EL (cell line): ENCODE measurements at regions not wholly inside any gene's neighbourhood (a gene's known extent, or its start where the extent isn't known, plus 50 kb on each side); places are given as distances from the start of the nearest gene placed in this dataset.
"Not testable (repeated sequence)": the region's sequence is repeated elsewhere in the genome, so short reads cannot be mapped to it uniquely, and the experiment has no call there.

Experiments used
- DNase-seq: peaks from one replicate; pipeline ENCODE4 v3.0.0-alpha.2; 2016

DNA sequence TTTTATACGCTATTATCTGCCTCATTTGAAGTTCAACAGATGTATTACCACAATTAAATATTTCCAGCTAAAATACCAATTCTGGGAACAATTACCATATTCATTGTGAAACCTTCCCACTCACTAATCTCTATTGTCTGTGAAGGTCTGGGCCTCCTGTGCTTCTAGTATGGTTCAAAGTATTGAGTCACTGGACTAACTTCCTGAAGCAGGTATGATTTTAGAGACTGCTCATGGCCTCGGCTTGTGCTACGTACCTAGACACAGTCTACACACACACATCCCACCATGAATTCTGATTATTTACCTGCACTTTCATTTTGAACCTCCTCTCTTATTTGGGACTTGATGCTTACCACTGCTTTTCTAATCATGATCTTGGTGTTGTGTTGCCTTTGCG is 180.7 kb upstream of the EPHA4 start:
- no peak for DNase-seq

DNA sequence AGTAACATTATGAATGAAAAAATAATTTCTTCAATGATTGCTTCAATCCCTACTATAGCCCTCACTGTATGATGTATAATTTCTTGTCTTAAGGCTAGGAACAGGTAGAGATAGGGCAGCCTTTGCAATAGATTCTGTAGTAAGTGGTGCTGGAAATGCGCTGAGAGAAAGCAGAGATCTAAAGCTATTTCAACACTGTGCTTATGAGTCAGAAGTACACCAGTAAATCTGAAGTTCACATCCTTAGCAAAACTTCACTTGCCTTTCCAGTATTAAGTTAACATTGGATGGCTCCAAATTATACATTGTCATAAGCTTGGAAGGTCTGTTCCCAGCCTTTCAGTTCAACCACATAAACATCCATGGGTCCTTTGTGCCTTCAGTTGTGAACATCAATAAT is 178.2 kb upstream of the EPHA4 start:
- DNase-seq: no peak

DNA sequence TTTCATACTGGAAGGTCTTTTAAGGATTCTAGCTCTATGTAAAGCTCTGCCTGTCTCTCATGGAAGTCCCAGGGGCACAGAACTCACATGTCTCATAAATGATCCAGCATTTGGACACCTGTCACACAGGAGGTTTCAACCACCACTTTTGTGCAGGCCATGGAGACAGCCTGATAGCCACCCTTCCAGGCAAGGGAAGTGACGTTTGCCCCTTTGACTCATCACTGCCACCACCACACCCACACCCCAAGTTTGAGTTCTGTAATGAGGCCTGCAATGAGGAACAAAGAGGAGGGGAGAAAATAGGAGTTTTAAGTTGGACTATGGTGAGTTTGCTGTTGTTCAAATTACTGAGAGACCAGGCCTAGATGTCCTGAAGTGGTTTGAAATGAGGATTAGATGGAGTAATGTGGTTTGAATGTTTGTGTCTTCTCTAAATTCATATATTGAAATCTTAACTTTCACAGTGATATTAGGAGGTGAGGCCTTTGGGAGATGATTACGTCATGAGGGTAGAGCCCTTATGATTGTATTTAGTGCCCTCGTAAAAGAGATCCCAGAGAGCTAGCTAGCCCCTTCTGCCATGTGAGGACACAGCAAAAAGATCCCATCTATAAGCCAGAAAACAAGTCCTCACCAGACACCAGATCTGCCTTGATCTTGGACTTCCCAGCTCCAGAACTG is 175.3 kb upstream of the EPHA4 start:
- DNase-seq: no peak

DNA sequence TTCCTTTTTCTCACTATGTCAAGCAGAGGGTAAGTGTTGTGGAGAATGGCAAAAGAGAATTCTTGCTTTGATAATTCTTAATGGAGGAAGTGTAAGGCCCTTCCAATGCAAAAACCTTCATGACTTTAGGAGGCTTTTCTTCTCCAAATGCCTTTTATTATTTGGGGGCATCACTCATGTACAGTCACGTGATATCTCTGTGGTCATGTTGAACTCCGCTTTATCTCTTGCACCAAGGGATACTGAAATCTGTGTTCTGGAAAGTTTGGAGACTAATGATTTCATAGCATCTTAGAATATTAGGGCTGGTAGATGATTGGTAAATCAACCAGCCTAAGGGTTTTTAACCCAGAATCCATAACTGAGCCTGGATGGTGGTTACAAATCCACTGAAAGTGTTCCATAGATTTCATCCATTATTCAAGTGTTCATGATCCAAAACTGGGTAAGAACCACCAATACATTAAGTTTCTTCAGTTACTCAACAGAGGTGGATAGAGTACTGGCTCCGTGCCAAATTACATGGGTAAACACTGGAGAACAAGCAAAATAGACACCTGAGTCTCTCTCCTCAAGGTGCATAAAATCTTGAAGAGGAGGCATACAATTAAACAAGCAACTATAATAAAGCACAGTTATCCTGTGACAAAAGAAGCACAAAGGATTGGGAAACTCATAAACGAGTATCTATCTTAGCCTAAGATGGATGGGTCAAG is 169.6 kb upstream of the EPHA4 start:
- no peak for DNase-seq

DNA sequence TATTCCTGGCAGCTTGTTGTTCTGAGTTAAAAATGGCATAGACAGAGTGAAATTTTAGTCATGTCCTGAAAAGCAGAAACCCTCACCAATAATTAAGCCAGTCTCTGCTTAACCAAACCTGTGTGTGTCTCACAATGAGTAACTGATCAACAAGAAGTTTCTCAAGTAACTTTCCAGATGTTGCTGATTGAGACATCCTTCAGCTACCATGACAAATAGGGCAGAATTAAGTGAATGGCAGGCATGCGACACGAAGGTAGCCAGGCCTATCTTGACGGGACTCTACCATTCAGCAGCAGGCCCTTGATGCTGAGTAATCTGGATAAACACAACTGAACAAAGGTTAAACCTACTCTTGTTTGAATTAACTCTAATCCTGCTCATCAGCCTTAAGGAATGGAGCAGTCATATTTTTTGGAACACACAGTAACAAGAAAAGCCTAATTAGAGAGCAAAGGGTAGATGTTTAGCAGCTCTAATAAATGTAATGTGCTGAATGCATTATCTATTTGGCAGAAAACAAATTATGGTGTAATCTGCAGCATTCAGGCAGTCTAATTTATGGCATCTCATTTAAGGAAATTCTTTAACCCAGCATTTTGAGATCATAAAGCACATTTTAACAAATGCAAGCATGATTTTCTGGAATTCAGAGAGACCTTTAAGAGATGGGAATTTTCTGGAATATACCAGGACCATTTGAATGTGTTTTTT is 159.5 kb upstream of the EPHA4 start:
- DNase-seq: no peak

DNA sequence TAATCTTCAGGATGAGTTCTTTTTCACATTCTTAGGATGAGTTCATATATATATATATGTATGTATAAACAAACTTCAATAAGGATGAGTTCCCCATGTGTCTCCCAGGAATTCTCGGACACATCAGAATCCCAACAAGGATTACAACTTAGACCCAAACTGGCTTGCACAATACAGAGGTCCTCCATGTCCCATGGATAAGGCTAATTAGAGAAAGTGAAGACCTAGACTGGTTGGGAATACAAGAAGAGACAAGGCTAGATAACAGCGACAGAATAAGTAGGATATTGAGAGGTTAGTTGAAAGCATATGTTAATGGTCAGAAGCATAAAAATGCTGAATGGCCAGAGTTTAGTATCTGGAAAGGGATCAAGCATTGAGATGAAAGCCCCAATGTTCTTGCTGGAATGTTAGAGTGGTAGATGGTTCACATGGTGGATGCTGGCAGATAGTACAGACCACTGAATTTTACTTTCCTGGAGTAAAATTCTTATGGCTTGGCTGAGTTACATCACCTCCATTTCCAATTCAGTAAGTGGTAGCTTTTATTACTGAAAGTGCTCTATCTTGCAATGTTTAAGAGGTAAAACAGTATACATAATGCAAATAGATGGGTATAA is 154.9 kb upstream of the EPHA4 start:
- DNase-seq: no peak

DNA sequence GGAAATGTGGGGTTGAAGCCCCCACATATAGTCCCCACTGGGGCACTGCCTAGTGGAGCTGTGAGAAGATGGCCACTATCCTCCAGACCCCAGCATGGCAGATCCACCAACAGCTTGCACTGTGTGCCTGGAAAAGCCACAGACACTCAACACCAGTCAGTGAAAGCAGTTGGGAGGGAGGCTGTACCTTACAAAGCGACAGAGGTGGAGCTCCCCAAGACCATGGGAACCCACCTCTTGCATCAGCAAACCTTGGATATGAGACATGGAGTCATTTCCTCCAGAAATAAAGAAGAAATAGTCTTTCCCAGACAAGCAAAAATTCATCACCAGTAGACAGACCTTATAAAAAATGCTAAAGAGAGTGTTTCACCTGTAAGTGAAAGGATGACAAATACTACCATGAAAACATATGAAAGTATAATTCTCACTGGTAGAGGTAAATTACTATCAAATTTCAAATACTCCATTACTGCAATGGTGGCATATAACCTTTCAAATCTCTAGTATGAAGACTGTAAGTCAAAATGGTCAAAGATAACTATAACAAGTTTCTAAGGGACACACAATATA is 152.6 kb upstream of the EPHA4 start:
- DNase-seq: no peak

DNA sequence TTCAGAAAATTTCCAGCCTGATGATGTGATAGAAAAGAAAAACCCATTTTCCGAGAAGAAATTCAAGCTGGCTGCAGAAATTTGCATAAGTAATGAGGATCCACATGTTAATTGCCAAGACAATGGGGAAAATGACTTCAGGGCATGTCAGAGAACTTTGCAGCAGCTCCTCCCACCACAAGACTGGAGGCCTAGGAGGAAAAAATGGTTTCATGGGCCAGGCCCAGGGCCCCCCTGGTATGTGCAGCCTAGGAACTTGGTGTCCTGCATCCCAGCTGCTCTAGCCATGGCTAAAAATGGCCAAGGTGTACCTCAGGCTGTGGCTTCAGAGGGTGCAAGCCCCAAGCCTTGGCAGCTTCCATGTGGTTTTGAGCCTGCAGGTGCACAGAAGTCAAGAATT is 152.0 kb upstream of the EPHA4 start:
- DNase-seq: not testable (repeated sequence)

DNA sequence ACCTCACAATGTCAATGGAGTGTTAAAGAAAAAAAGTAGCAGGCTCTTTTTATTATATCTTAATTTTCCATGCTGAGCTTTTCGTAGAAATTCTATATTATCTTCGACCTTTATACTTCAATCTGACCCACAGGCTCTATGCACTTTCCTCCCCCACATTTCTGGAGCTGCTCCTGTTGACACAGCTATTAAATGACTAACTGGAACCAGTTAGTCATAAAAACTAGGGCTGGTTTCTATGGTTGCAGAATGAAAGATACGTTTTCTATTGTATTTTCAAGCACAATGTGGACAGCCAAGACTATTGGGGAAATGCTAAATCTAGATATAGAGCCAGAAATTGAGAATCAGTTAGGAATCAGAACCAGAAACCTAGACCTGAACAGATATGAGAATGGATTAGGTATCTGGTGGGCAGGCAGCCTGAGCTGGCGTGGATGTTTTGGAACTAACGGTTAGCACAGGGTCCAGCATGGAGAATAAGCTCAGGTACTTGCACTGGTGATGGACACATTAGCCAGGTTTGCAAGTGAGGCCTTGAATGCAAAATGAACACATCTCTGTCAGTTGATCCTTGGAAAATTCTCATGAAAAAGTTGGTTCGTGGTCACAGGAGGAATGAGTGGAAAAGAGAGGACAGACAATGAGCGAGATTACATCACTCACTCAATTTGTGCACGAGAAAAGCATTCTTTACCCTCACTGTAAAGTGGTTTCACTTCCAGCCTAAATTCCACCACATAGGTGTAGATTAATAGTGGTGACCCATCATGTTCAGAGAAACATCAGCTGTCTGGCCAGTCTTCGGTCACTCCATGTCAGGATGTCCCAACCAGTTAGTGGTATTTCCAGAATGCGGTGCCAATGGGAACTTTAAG is 144.6 kb upstream of the EPHA4 start:
- peak; percentile 43 for DNase-seq

DNA sequence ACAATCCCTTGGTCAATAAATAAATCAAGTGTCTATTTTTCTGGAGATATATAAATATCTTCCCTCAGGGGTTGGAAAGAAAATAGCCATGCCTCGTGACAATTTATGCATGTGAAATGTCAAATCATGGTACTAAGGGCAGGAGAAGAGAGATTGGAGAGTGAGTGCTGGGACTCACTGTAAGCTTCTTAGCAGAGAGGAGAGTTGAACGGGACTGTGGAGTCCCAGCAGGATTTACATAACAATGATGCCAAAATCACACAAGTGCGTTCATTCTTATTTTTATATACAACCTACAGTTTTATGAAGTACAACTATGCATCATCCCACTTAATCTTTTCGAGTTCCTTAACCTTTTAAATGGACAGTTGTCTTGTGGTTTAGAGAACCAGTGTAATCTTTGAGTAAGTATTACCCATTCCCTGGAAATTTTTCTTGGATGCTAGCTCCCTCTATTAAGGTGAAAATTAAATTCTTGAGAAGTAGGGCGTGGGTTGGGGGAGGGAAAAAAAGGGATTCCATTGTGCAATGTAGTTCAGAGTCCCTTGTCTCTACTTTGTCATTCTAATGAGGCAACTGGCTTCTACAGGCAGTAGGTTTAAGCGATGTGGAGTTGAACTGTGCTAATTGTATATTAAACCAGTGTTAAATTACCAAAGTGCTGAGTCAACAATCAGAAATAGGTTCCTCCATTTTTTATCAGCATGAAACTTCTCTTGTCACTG is 143.6 kb upstream of the EPHA4 start:
- no peak for DNase-seq

DNA sequence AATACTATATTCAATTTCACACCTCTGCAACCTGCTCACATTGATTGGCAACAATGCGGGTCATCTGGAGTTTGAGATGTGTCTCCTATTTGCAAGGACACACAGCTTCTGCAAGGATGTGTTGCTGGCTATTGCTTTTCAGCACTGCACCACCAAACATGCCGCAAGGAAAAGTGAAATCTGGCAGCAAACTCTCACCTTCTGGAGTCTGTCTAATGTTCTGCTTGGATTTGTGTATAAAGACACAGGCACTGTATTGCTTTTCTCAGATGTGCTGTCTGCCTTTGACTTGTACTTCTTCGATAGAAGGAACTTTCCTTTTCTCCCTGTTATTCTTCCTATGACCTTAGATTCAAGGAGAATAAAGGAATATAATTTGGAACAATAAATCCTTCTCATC is 138.6 kb upstream of the EPHA4 start:
- DNase-seq: no peak

DNA sequence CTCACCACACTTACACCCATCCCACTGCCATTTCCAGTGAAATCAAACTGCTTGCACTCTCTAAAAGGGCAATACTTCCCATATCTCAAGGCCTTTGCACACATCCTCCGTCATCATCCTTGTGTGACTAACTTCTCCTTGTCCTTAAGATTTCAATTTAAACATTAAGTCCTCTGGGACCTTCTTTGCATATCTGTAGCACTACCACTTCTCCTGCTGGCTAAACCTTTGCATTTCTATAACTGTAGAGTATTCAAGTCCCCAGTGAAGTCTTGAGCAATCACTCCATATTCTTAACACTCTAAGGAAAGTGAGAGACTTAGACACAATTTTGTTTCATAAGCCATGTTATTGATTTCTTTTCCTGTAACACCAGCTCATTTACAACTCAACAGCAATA is 136.8 kb upstream of the EPHA4 start:
- no peak for DNase-seq

DNA sequence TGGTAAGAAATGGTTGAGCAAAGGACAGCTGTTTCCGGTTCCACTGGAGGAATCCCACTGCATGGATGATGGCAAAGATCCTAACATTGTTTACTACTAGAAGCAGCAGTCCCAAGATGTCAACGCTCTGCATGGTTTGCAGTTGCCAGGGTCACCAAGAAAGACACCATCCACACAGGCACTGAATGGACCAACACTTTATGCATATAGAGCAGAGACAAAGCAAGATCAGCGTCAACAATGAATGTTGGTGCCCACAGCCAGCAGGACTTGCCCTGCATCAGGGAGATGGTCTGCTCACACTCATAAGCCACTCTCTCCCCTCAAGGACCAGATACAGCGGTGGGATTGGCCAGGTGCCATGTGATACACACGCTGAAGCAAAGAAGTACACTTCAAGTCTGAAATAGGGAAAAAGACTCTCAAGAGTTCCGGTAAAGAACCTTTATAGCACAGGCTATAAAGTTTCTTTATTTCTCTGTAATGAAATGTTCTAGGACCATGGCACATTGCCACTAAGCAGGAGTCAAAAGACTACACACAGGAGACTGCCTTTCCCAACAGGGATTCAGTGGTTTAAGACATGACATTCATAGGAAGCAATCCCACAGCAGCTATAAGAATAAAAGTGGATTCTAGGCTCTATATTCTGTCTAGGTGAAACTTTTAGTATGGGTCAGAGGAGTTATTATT is 133.2 kb upstream of the EPHA4 start:
- DNase-seq: no peak

DNA sequence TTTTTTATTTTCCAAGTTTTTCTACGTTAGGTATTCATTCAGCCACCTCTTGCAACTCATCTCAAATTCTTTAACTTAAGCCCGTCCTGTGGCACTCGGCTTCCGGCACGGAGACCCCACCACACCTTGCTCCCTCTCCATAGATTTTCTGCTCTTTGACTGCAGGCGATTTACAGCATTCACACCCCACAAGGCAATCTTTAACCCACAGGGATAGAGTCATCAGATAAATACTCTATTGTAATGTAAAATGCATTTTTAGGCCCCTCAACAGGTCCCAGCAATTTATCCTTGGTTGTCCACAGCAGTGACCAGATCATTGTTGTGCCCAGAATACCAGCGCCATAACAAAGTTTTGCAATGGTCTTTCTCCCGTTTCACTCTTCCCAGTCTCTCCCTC is 132.3 kb upstream of the EPHA4 start:
- no peak for DNase-seq

DNA sequence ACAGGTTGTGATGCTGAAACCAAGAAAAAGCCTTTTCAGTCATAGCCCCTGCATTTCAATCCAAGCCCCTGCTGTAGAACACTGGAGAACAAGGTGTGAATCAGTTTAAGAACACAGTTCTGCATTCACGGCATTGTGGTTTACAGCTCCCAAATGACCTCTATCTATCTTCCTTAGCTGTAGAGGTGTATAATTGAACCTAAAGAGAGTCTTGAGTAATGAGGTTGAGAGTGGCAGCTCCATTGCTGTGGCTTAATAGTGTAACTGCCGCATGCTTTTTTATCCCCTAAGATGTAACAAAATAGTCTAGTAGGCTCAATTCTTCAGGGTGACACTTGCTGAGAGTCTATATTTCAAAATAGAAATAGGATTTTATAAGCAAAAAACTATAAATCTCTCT is 121.3 kb upstream of the EPHA4 start:
- no peak for DNase-seq

DNA sequence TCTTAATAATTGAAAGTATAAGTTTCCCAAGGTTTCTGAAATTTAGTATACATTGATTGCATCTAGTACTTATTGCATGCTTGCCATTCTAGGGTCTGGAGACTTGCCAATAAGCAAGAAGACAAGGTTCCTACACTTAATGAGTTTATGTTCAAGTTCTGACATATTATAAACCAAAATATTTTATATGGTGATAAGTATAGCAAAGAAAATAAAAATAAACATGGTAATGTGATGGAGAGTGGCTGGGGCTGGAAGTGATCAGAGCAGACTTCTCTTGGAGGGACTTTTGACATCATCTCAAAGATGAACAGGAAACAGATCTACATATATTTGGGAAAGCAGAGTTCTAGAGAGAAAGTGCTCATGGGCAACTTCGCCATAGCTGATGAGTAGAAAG is 119.5 kb upstream of the EPHA4 start:
- no peak for DNase-seq

DNA sequence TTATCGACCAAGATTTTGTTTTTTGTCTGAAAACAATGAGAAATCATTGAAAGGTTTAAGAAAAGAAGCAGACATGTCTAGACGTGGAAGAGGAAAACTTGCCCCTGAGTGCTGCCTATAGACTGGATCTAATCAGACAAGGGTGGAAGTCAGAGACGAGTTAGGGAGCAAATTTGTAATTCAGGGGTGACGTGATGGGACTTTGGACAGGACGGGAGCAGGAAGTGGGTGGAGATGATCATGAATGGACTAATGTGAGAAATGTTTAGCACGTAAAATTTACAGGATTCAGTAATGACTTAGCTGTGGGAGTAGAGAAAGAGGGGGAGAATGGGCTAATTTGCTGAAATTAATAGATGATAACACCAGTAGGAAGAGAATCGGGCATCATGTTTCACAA is 117.0 kb upstream of the EPHA4 start:
- no peak for DNase-seq

DNA sequence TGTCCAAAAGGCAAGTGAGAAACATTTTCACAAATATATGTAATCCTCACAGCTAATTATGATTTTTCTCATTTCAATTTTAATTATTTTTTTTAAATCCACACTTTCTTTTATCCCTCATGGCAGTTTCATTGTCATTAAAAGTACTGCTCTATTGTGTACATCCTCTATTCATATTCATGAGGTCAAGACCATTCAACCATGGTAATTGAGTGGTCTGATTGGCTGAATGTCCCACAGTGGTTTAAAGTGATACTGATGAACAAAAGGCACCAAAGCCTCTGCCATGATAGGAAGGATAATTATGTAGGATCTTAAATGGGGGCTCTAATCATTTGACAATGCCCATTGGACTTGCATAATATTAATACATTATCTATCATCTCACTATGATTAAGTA is 108.4 kb upstream of the EPHA4 start:
- DNase-seq: no peak

DNA sequence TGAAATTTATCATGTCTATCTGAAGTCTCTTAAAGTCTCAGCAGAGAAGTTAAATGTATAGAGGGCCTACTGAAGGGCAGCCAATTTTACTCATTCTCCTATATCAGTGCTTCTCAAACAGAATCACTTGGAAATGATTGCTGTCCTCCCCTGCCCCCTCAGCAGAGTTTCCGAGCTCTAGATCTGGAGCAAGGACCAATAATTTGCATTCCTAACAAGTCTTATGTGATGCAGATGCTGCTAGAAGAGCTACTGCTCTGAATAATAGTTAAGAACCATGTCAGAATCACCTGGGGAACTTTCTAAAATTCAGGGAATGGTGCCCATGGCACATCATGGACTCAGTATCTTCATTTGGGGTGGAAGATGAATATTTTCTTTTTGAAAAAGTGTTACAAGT is 105.6 kb upstream of the EPHA4 start:
- no peak for DNase-seq

DNA sequence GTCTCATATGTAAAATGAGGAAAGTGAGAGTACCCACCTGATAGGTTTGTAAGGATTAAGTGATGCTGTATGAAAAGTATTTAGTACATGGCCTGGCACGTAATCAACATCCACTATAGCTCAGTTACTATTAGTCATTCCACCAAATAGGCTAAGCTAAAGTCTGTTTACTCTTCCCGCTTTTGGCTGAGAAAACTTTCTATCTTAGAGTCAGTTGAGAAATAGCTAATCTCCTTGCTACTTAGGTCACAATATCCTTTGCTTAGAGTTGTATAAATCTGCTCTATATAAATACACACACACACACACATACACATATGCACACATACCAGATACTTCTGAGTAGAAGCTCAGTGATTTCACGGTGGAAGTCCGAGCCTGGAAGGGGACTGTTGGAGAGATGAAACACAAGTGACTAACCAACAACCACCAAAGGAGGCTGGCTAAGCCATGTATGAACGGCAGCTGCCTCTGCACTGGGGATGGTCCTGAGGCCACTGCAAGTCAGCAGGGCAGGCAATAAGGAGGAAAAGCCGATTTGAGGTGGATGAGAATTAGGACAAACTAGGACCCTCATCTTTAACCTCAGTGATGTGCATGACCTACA is 104.6 kb upstream of the EPHA4 start:
- peak; percentile 35 for DNase-seq
